Neural crest cell (in vitro differentiated cells): ENCODE measurements at regions not wholly inside any gene's neighbourhood (a gene's known extent, or its start where the extent isn't known, plus 50 kb on each side); places are given as distances from the start of the nearest gene placed in this dataset.
A peak's percentile ranks its signal among the peaks of the same experiment; 100 is the strongest.

Experiments
- DNase-seq: peaks from one replicate; pipeline ENCODE4 v3.0.0; 2021; ENCODE audit warnings: low read depth, mixed read lengths, low spot score
- H3K27ac Mint-ChIP-seq: one replicate; pipeline ENCODE4 v1.8.0; 2021; ENCODE audit warnings: mild to moderate bottlenecking, mixed read lengths; ENCODE audit not compliant: unreplicated experiment
- H3K27me3 Mint-ChIP-seq: 2 replicates; pipeline ENCODE4 v1.8.0; 2021; ENCODE audit warnings: low read depth, mild to moderate bottlenecking, mixed read lengths
- H3K36me3 Mint-ChIP-seq: 2 replicates; pipeline ENCODE4 v1.8.0; 2021; ENCODE audit warnings: low read depth, mild to moderate bottlenecking, mixed read lengths
- H3K4me1 Mint-ChIP-seq: 2 replicates; pipeline ENCODE4 v1.8.0; 2021; ENCODE audit warnings: mixed read lengths
- H3K4me3 Mint-ChIP-seq: one replicate; pipeline ENCODE4 v1.8.0; 2021; ENCODE audit warnings: mild to moderate bottlenecking, mixed read lengths
- H3K9me3 Mint-ChIP-seq: 2 replicates; pipeline ENCODE4 v1.8.0; 2021; ENCODE audit warnings: mixed read lengths
- CTCF ChIP-seq: fragments of 200-600 bp; sonication (generic); conservative IDR thresholded peaks from 2 replicates; pipeline ENCODE4 v1.5.0; 2021; ENCODE audit warnings: antibody characterized with exemption, mild to moderate bottlenecking

GRCh38 chr14:101456246-101457175 lies 104.8 kb upstream of the DIO3 start:
- no peak for TF ChIP-seq CTCF
- Mint-ChIP-seq H3K27me3 (peaks cover 60% of the 10 kb centered on the region), H3K9me3 (peaks cover 3% of the 10 kb centered on the region), H3K4me1 (peaks cover 20% of the 10 kb centered on the region), H3K36me3 (no peaks in the 10 kb centered on the region), H3K4me3 (peak overlapping the region; percentile 64), H3K27ac (no peak overlapping the region)
- DNase-seq, result no peak

GRCh38 chr14:101457301-101457935 lies 103.9 kb upstream of the DIO3 start:
- Mint-ChIP-seq H3K4me1 (peaks cover 25% of the 10 kb centered on the region), H3K4me3 (no peak overlapping the region), H3K27me3 (peaks cover 54% of the 10 kb centered on the region), H3K27ac (no peak overlapping the region), H3K9me3 (peaks cover 3% of the 10 kb centered on the region), H3K36me3 (no peaks in the 10 kb centered on the region)
- peak; percentile 11 for DNase-seq
- TF ChIP-seq CTCF, result no peak

- peaks cover 46% of the 10 kb centered on the region for H3K27me3 Mint-ChIP-seq
- TF ChIP-seq CTCF, result no peak
- no peaks in the 10 kb centered on the region for H3K36me3 Mint-ChIP-seq
Observed at GRCh38 chr14:101457936-101458740, 103.2 kb upstream of the DIO3 start.

GRCh38 chr14:101458741-101459550 lies 102.3 kb upstream of the DIO3 start:
- Mint-ChIP-seq H3K27me3 (peaks cover 38% of the 10 kb centered on the region), H3K9me3 (peaks cover 3% of the 10 kb centered on the region), H3K36me3 (no peaks in the 10 kb centered on the region), H3K27ac (no peak overlapping the region), H3K4me3 (no peak overlapping the region), H3K4me1 (peaks cover 25% of the 10 kb centered on the region)
- peak; percentile 21 for DNase-seq
- TF ChIP-seq CTCF, result no peak

More at GRCh38 chr14:101457936-101458740, 103.2 kb upstream of the DIO3 start:
- Mint-ChIP-seq H3K4me1 (peaks cover 25% of the 10 kb centered on the region), H3K27ac (no peak overlapping the region), H3K4me3 (no peak overlapping the region), H3K9me3 (peaks cover 3% of the 10 kb centered on the region)
- DNase-seq, result no peak

- H3K27ac Mint-ChIP-seq, result no peak overlapping the region
- no peak for TF ChIP-seq CTCF
- H3K9me3 Mint-ChIP-seq, result no peaks in the 10 kb centered on the region
- H3K4me3 Mint-ChIP-seq, result no peak overlapping the region
- DNase-seq, result no peak
- no peaks in the 10 kb centered on the region for H3K36me3 Mint-ChIP-seq
- peaks cover 25% of the 10 kb centered on the region for H3K4me1 Mint-ChIP-seq
- peaks cover 33% of the 10 kb centered on the region for H3K27me3 Mint-ChIP-seq
Observed at GRCh38 chr14:101459551-101459900, 101.8 kb upstream of the DIO3 start.
